ENCODE measurements at regions not wholly inside any gene's neighbourhood (a gene's known extent, or its start where the extent isn't known, plus 50 kb on each side); places are given as distances from the start of the nearest gene placed in this dataset.

DNA sequence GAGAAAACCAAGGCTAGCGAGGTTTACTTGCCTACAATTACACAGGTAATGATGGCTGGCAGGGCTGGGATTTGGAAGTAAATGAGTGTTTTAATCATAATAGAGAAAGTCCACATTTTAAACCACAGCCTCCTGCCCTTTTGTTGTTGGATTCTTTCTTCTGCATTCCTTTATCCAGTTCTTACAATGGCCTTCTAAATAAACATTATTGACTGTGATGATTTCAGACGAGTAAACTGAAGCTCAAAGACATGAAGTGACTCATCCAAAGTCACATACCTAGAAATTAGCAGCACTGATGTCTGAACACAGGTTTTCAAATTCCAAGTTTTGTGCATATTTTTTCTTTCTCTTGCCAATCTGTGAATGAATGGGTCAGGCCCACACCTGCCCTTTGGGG lies 51.2 kb upstream of the C1QTNF7 start:
- no peak for DNase-seq
